ENCODE measurements at regions not wholly inside any gene's neighbourhood (a gene's known extent, or its start where the extent isn't known, plus 50 kb on each side); places are given as distances from the start of the nearest gene placed in this dataset.

DNA sequence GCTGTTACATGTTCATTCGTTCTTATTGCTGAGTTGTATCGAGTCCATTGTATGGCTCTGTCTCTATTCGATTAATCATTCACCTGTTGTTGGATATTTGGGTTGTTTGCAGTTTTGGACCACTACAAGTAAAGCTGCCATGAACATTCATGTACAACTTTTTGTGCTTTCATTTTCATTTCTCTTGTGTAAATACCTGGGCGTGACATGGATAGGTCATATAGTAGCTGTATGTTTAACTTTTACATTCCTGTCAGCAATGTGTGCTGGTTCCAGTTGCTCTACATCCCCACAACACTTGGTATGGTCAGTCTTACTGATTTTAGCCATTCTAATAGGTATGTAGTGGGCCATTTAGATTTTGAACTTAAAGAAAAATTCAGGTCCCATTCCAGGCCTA, 194.2 kb upstream of the PLET1 start:
- Histone ChIP-seq H3K27me3 (ENCODE audit: control insufficient read depth in 4 of 4, insufficient read depth in 4 of 4, low read length in 3 of 4) (no peaks in the 10 kb centered on the region), H3K4me3 (ENCODE audit: low read depth in 1 of 3, low read length in 3 of 3) (no peak overlapping the region), H3K9ac (ENCODE audit: low read depth in 1 of 2, low read length in 2 of 2) (no peak overlapping the region), H3K9me3 (ENCODE audit: control insufficient read depth in 4 of 4, low read length in 3 of 4) (no peaks in the 10 kb centered on the region), H3K4me1 (ENCODE audit: control insufficient read depth in 4 of 4, insufficient read depth in 4 of 4, low read length in 3 of 4) (no peaks in the 10 kb centered on the region), H3K36me3 (ENCODE audit: control insufficient read depth in 4 of 4, insufficient read depth in 3 of 4, low read depth in 1 of 4, low read length in 3 of 4) (no peaks in the 10 kb centered on the region), H3K27ac (ENCODE audit: low read depth in 1 of 2, low read length in 2 of 2) (no peak overlapping the region)
- TF ChIP-seq, protein P1, sequence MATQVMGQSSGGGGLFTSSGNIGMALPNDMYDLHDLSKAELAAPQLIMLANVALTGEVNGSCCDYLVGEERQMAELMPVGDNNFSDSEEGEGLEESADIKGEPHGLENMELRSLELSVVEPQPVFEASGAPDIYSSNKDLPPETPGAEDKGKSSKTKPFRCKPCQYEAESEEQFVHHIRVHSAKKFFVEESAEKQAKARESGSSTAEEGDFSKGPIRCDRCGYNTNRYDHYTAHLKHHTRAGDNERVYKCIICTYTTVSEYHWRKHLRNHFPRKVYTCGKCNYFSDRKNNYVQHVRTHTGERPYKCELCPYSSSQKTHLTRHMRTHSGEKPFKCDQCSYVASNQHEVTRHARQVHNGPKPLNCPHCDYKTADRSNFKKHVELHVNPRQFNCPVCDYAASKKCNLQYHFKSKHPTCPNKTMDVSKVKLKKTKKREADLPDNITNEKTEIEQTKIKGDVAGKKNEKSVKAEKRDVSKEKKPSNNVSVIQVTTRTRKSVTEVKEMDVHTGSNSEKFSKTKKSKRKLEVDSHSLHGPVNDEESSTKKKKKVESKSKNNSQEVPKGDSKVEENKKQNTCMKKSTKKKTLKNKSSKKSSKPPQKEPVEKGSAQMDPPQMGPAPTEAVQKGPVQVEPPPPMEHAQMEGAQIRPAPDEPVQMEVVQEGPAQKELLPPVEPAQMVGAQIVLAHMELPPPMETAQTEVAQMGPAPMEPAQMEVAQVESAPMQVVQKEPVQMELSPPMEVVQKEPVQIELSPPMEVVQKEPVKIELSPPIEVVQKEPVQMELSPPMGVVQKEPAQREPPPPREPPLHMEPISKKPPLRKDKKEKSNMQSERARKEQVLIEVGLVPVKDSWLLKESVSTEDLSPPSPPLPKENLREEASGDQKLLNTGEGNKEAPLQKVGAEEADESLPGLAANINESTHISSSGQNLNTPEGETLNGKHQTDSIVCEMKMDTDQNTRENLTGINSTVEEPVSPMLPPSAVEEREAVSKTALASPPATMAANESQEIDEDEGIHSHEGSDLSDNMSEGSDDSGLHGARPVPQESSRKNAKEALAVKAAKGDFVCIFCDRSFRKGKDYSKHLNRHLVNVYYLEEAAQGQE (IDR thresholded peaks at IDR 0.05), result no peak
- TF ChIP-seq NR2F2 (IDR thresholded peaks at IDR 0.05) (no peak), YY1 (IDR thresholded peaks at IDR 0.05) (no peak)
- WGBS, result 80% methylated on average over 4 of the region's 4 CpGs
- DNase-seq (ENCODE audit: low spot score), result no peak

DNA sequence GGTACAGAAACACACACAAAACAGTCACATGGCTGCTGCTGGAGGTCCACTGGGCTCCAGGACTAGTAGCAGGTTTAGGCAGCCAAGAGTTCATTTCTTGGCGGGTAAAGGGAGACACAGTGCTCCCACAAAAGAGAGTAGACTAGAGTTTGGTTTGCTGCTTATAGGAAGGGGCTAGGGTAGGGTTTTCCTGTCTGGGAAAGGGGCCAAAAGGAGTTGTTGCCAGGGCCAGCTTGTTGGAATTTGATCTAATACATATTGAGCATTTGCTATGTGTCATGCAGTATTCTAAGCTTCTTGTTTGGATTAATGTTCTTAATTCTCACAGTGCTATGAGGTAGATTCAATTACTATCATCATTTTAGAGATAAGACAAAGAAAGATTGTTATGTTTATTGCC, 195.1 kb upstream of the PLET1 start:
- Histone ChIP-seq H3K4me1 (ENCODE audit: control insufficient read depth in 4 of 4, insufficient read depth in 4 of 4, low read length in 3 of 4) (no peaks in the 10 kb centered on the region), H3K4me3 (ENCODE audit: low read depth in 1 of 3, low read length in 3 of 3) (no peak overlapping the region), H3K36me3 (ENCODE audit: control insufficient read depth in 4 of 4, insufficient read depth in 3 of 4, low read depth in 1 of 4, low read length in 3 of 4) (no peaks in the 10 kb centered on the region), H3K9ac (ENCODE audit: low read depth in 1 of 2, low read length in 2 of 2) (no peak overlapping the region), H3K27me3 (ENCODE audit: control insufficient read depth in 4 of 4, insufficient read depth in 4 of 4, low read length in 3 of 4) (no peaks in the 10 kb centered on the region), H3K9me3 (ENCODE audit: control insufficient read depth in 4 of 4, low read length in 3 of 4) (no peaks in the 10 kb centered on the region), H3K27ac (ENCODE audit: low read depth in 1 of 2, low read length in 2 of 2) (no peak overlapping the region)
- WGBS, result 94% methylated on average over 1 of the region's 1 CpG
- TF ChIP-seq, protein P2, sequence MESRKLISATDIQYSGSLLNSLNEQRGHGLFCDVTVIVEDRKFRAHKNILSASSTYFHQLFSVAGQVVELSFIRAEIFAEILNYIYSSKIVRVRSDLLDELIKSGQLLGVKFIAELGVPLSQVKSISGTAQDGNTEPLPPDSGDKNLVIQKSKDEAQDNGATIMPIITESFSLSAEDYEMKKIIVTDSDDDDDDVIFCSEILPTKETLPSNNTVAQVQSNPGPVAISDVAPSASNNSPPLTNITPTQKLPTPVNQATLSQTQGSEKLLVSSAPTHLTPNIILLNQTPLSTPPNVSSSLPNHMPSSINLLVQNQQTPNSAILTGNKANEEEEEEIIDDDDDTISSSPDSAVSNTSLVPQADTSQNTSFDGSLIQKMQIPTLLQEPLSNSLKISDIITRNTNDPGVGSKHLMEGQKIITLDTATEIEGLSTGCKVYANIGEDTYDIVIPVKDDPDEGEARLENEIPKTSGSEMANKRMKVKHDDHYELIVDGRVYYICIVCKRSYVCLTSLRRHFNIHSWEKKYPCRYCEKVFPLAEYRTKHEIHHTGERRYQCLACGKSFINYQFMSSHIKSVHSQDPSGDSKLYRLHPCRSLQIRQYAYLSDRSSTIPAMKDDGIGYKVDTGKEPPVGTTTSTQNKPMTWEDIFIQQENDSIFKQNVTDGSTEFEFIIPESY (IDR thresholded peaks at IDR 0.05), result no peak
- TF ChIP-seq, protein P3, sequence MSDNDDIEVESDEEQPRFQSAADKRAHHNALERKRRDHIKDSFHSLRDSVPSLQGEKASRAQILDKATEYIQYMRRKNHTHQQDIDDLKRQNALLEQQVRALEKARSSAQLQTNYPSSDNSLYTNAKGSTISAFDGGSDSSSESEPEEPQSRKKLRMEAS (IDR thresholded peaks at IDR 0.05), result no peak
- DNase-seq (ENCODE audit: low spot score), result no peak

DNA sequence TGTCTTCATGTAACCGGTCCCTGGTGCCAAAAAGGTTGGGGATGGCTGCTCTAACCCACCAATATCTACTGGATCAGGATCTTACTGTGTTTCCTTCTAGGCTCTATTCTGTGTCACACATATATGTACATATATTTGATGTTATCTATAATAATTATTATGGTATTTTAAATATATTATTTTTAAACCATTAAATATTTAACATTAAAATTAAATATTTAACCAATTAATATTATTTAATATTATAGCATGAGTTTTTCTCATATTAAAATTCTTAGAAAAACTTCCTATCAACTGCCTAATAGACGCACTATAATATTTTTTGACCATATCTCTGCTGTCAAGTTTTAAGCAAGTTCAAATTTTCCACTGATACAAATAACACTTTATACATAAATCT, 196.9 kb upstream of the PLET1 start:
- no peaks in the 10 kb centered on the region for H3K4me1 ChIP-seq (ENCODE audit: control insufficient read depth in 4 of 4, insufficient read depth in 4 of 4, low read length in 3 of 4)
- no peak overlapping the region for H3K9ac ChIP-seq (ENCODE audit: low read depth in 1 of 2, low read length in 2 of 2)
- no peak for TF ChIP-seq JUND (IDR thresholded peaks at IDR 0.05)
- TF ChIP-seq, protein P3 (IDR thresholded peaks at IDR 0.05), result no peak
- TF ChIP-seq YY1 (IDR thresholded peaks at IDR 0.05), result no peak
- TF ChIP-seq EGR1 (IDR thresholded peaks at IDR 0.05; ENCODE audit: low read depth in 2 of 2), result no peak
- TF ChIP-seq SP1 (IDR thresholded peaks at IDR 0.05), result no peak
- TF ChIP-seq RXRA (IDR thresholded peaks at IDR 0.05), result no peak
- TF ChIP-seq, protein P2 (IDR thresholded peaks at IDR 0.05), result no peak
- 92% methylated on average over 2 of the region's 2 CpGs for WGBS
- H3K36me3 ChIP-seq (ENCODE audit: control insufficient read depth in 4 of 4, insufficient read depth in 3 of 4, low read depth in 1 of 4, low read length in 3 of 4), result no peaks in the 10 kb centered on the region
- H3K27ac ChIP-seq (ENCODE audit: low read depth in 1 of 2, low read length in 2 of 2), result no peak overlapping the region
- no peak for DNase-seq (ENCODE audit: low spot score)
- H3K9me3 ChIP-seq (ENCODE audit: control insufficient read depth in 4 of 4, low read length in 3 of 4), result no peaks in the 10 kb centered on the region
- no peaks in the 10 kb centered on the region for H3K27me3 ChIP-seq (ENCODE audit: control insufficient read depth in 4 of 4, insufficient read depth in 4 of 4, low read length in 3 of 4)
- no peak overlapping the region for H3K4me3 ChIP-seq (ENCODE audit: low read depth in 1 of 3, low read length in 3 of 3)

Data from liver (tissue), 7 donors.